SH-SY5Y (cell line): ENCODE measurements at regions not wholly inside any gene's neighbourhood (a gene's known extent, or its start where the extent isn't known, plus 50 kb on each side); places are given as distances from the start of the nearest gene placed in this dataset.
A peak's percentile ranks its signal among the peaks of the same experiment; 100 is the strongest.

Experiments used
- GATA2 ChIP-seq: IDR thresholded peaks from 2 replicates; pipeline ENCODE4 v1.6.1; 2011; ENCODE audit warnings: mild to moderate bottlenecking, low read depth, low read length
- GATA3 ChIP-seq: IDR thresholded peaks from 2 replicates; pipeline ENCODE4 v1.6.1; 2011; ENCODE audit warnings: low read depth, mild to moderate bottlenecking, low read length, moderate library complexity

DNA sequence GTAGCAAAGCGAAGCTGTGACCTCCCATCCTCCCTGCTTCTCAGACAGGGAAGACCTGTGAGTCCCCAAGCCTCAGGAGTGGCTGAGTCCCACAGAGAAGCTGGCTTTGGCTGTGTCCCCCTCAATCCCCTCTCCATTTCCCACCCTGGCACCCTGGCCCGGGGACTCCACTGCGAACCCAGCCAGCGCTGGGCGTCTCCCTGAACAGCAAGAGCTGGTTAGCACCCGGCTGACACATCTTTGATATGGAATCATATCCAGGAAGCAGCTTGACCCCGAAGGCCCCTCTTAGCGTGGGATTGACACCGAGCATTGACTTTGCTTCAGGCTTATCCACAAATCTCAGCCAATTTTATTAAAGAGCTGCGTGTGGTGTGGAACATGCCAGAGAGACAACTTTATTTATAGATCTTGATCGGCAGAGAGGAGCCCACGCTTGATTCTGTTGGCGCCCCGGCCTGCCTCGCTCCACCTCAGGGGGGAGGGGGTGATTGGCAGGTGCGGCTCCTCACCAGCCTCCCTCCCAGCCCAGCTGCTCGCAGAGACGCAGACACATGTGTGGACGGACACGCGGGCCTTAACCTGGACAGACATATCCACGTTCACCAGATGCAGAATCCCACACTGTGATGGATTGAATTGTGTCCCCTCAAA lies 120.7 kb upstream of the MVB12B start:
- TF ChIP-seq GATA3 = no peak; the same call in 1 of the 2 replicates
- TF ChIP-seq GATA2 = peak; percentile 78
